CD1c-positive myeloid dendritic cell (primary cell): ENCODE measurements at regions not wholly inside any gene's neighbourhood (a gene's known extent, or its start where the extent isn't known, plus 50 kb on each side); places are given as distances from the start of the nearest gene placed in this dataset.
"Not testable (repeated sequence)": the region's sequence is repeated elsewhere in the genome, so short reads cannot be mapped to it uniquely, and the experiment has no call there.

ENCODE experiments used
- DNase-seq: peaks from one replicate; pipeline ENCODE4 v3.0.0-alpha.2; 2016; ENCODE audit errors: extremely low spot score

- no peak for DNase-seq
These were observed 164.4 kb upstream of the NAMPT start for GRCh38 chr7:106448992-106449859.

- no peak for DNase-seq
These were observed 163.7 kb upstream of the NAMPT start for GRCh38 chr7:106448346-106448991.

GRCh38 chr7:106447318-106447847 lies 162.6 kb upstream of the NAMPT start:
- no peak for DNase-seq

GRCh38 chr7:106445366-106445765 lies 160.6 kb upstream of the NAMPT start:
- DNase-seq, result not testable (repeated sequence)

- DNase-seq, result no peak
These were observed 159.4 kb upstream of the NAMPT start for GRCh38 chr7:106444068-106444655.

GRCh38 chr7:106443156-106443555 lies 158.4 kb upstream of the NAMPT start:
- DNase-seq, result no peak

GRCh38 chr7:106442476-106442875 lies 157.7 kb upstream of the NAMPT start:
- no peak for DNase-seq

- not testable (repeated sequence) for DNase-seq
These were observed 156.6 kb upstream of the NAMPT start for GRCh38 chr7:106441343-106441742.

- not testable (repeated sequence) for DNase-seq
These were observed 152.2 kb upstream of the NAMPT start for GRCh38 chr7:106436933-106437332.

- no peak for DNase-seq
These were observed 148.6 kb upstream of the NAMPT start for GRCh38 chr7:106433377-106433776.

- DNase-seq, result no peak
These were observed 146.0 kb upstream of the NAMPT start for GRCh38 chr7:106430535-106431455.

GRCh38 chr7:106430103-106430502 lies 145.3 kb upstream of the NAMPT start:
- DNase-seq, result no peak

- no peak for DNase-seq
These were observed 142.0 kb upstream of the NAMPT start for GRCh38 chr7:106426803-106427202.

GRCh38 chr7:106425017-106425719 lies 140.4 kb upstream of the NAMPT start:
- DNase-seq, result peak; percentile 96

GRCh38 chr7:106424476-106425016 lies 139.8 kb upstream of the NAMPT start:
- no peak for DNase-seq

- no peak for DNase-seq
These were observed 139.2 kb upstream of the NAMPT start for GRCh38 chr7:106423821-106424475.

- DNase-seq, result no peak
These were observed 138.3 kb upstream of the NAMPT start for GRCh38 chr7:106423111-106423510.

- peak; percentile 85 for DNase-seq
These were observed 136.5 kb upstream of the NAMPT start for GRCh38 chr7:106421181-106421762.

- peak; percentile 15 for DNase-seq
These were observed 136.0 kb upstream of the NAMPT start for GRCh38 chr7:106420736-106421135.

- DNase-seq, result no peak
These were observed 135.4 kb upstream of the NAMPT start for GRCh38 chr7:106420210-106420609.
